Vagina (tissue), 2 donors: ENCODE measurements at regions not wholly inside any gene's neighbourhood (a gene's known extent, or its start where the extent isn't known, plus 50 kb on each side); places are given as distances from the start of the nearest gene placed in this dataset.
A peak's percentile ranks its signal among the peaks of the same experiment; 100 is the strongest.

ENCODE experiments used
- DNase-seq, 2 donors: peaks; one replicate each; pipeline ENCODE4 v3.0.0-alpha.2; 2017; ENCODE audit errors: extremely low spot score in 2 of 2
- H3K27ac ChIP-seq: fragments of 200-600 bp; sonication (generic); one replicate; pipeline ENCODE4 v1.5.1; 2019
- H3K27me3 ChIP-seq: fragments of 200-600 bp; sonication (generic); one replicate; pipeline ENCODE4 v1.5.1; 2019
- H3K36me3 ChIP-seq, 2 donors: fragments of 200-600 bp; sonication (generic); one replicate each; pipeline ENCODE4 v1.5.1; 2017 to 2019
- H3K4me1 ChIP-seq: fragments of 200-600 bp; sonication (generic); one replicate; pipeline ENCODE4 v1.5.1; 2019
- H3K4me3 ChIP-seq, 2 donors: fragments of 200-600 bp; sonication (generic); 1 replicate in 1 of 2; 2 replicates in 1 of 2; pipeline ENCODE4 v1.5.1; 2016 to 2019
- H3K9me3 ChIP-seq: fragments of 200-600 bp; sonication (generic); one replicate; pipeline ENCODE4 v1.5.1; 2019
- CTCF ChIP-seq, 3 experiments: fragments of 450-650 bp in 2 of 3; fragments of 200-600 bp in 1 of 3; sonication (generic) in 1 of 3; IDR thresholded peaks; one replicate each; pipeline ENCODE4 v1.5.1; 2017 to 2019; ENCODE audit warnings: antibody characterized with exemption in 3 of 3, mild to moderate bottlenecking in 2 of 3, moderate library complexity in 2 of 3
- POLR2A ChIP-seq, 2 donors: fragments of 450-650 bp; IDR thresholded peaks; one replicate each; pipeline ENCODE4 v1.6.1; 2017; ENCODE audit warnings: antibody characterized with exemption in 2 of 2, mild to moderate bottlenecking in 2 of 2, moderate library complexity in 2 of 2
- POLR2AphosphoS5 ChIP-seq, 2 donors: sonication (generic); formaldehyde crosslinking; IDR thresholded peaks; one replicate each; pipeline ENCODE4 v1.9.0; 2017; ENCODE audit warnings: antibody characterized with exemption in 2 of 2, mild to moderate bottlenecking in 2 of 2, low read depth in 1 of 2; ENCODE audit not compliant: insufficient read depth in 1 of 2
- intact Hi-C: fragments of 100-400 bp; cut with DNase I; formaldehyde crosslinking; loops from one replicate; pipeline ENCODE4 v1.15.1; 2023

DNA sequence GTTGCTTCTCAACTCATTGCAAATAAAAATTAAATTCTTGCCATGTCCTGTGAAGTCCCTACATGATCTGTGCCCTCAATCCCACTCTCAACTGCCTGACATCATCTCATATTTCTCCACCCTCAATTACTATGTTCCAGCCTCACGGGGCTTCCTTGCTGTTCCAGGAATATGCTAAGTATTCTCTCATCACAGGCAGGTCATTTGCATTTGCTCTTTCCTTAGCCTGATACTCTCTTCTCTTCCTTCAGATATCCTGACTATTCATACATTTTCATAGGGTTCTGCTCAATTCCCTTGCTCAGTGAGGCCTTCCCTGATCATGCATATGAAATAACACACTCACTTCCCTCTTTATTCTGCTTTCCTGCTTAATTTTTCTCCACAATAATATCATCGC is 135.1 kb upstream of the DAB2 start:
- no peak overlapping the region for H3K27ac ChIP-seq
- no peak overlapping the region for H3K4me3 ChIP-seq
- TF ChIP-seq CTCF (IDR thresholded peaks at IDR 0.05) (no peak), POLR2AphosphoS5 (IDR thresholded peaks at IDR 0.05; ENCODE audit: insufficient read depth in 1 of 2, low read depth in 1 of 2) (no peak), POLR2A (IDR thresholded peaks at IDR 0.05) (no peak)
- intact Hi-C loops = loop anchor here (10.0 kb wide), 1 partner anchor 345 kb away; the partner anchor contains the start of gene FYB1
- no peaks in the 10 kb centered on the region for H3K36me3 ChIP-seq
- DNase-seq = no peak
- H3K4me1 ChIP-seq = no peaks in the 10 kb centered on the region
- H3K9me3 ChIP-seq = no peaks in the 10 kb centered on the region
- no peaks in the 10 kb centered on the region for H3K27me3 ChIP-seq

GRCh38 chr5:39558541-39558940 is 133.8 kb upstream of the DAB2 start:
- Histone ChIP-seq H3K4me3 (no peak overlapping the region), H3K36me3 (no peaks in the 10 kb centered on the region), H3K27me3 (no peaks in the 10 kb centered on the region), H3K4me1 (no peaks in the 10 kb centered on the region), H3K9me3 (no peaks in the 10 kb centered on the region), H3K27ac (no peak overlapping the region)
- intact Hi-C loops = no loop called here
- TF ChIP-seq POLR2AphosphoS5 (IDR thresholded peaks at IDR 0.05; ENCODE audit: insufficient read depth in 1 of 2, low read depth in 1 of 2) (no peak), POLR2A (IDR thresholded peaks at IDR 0.05) (no peak), CTCF (IDR thresholded peaks at IDR 0.05) (no peak)
- no peak for DNase-seq

GRCh38 chr5:39555788-39556187 is 131.0 kb upstream of the DAB2 start:
- TF ChIP-seq CTCF (IDR thresholded peaks at IDR 0.05) (no peak), POLR2AphosphoS5 (IDR thresholded peaks at IDR 0.05; ENCODE audit: insufficient read depth in 1 of 2, low read depth in 1 of 2) (no peak), POLR2A (IDR thresholded peaks at IDR 0.05) (no peak)
- H3K9me3 ChIP-seq = no peaks in the 10 kb centered on the region
- intact Hi-C loops = no loop called here
- H3K27ac ChIP-seq = no peak overlapping the region
- no peak overlapping the region for H3K4me3 ChIP-seq
- no peaks in the 10 kb centered on the region for H3K27me3 ChIP-seq
- DNase-seq = no peak
- no peaks in the 10 kb centered on the region for H3K4me1 ChIP-seq
- H3K36me3 ChIP-seq = no peaks in the 10 kb centered on the region

DNA sequence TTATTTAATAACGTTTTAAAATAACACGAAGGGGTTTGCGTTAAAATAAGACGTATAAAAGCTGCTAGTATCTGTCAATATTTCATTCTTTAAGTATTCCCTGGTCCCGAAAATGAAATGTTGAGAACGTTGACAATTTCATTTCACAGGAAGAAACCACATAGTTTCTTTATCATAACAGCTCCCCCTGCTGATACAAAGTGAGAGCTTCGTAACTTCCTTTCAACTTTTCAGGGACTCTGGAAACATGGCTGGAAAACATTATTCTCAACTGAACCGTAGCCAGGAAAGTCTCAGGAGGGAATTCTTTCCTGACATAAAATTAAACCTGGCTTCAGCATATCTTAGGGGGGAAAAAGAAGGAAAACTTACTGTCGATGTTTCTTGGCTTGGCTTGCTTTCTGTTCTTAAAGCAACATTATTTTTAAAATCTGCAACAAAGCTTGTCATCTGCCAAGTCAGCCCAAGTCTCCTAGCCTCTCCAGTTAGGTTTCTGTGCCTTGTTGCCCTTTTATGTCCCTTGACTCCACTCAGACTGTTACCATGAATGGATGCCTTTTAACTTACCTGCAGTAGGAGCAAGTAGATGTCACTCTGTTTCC is 122.9 kb upstream of the DAB2 start:
- H3K27me3 ChIP-seq = no peaks in the 10 kb centered on the region
- no peaks in the 10 kb centered on the region for H3K9me3 ChIP-seq
- intact Hi-C loops = loop anchor here (5.0 kb wide), 1 partner anchor 170 kb away; no protein-coding TSS in a partner anchor
- DNase-seq = no peak
- no peaks in the 10 kb centered on the region for H3K36me3 ChIP-seq
- H3K4me3 ChIP-seq = no peak overlapping the region
- no peak overlapping the region for H3K27ac ChIP-seq
- H3K4me1 ChIP-seq = no peaks in the 10 kb centered on the region
- peak in 1 of 2 donors; percentile 68 for TF ChIP-seq POLR2AphosphoS5 (IDR thresholded peaks at IDR 0.05; ENCODE audit: insufficient read depth in 1 of 2, low read depth in 1 of 2)
- TF ChIP-seq POLR2A (IDR thresholded peaks at IDR 0.05) = no peak
- peak; percentile 54 to 75 (median 71) for TF ChIP-seq CTCF (IDR thresholded peaks at IDR 0.05)

DNA sequence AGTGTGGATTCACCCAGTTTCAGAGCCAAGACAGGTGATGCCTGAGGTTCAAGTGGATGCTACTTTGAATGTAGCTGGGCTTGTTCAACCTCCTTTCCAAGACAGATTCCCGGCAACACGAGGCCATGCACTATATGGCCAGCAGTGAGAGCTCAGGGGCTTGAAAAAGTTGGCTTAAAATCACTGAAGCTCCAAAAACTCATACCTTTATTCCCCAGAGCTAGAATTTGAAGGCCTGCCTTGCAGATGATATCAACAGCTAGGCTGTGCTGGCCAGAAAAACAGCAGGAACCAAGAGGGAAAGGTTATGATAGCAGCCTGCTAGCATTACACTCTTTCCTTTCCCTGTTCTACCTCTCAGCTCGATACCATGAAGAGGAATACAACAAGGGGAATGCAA is 120.2 kb upstream of the DAB2 start:
- no peaks in the 10 kb centered on the region for H3K9me3 ChIP-seq
- DNase-seq = no peak
- no peaks in the 10 kb centered on the region for H3K36me3 ChIP-seq
- no peak for TF ChIP-seq POLR2A (IDR thresholded peaks at IDR 0.05)
- no peak overlapping the region for H3K27ac ChIP-seq
- no peaks in the 10 kb centered on the region for H3K4me1 ChIP-seq
- no peaks in the 10 kb centered on the region for H3K27me3 ChIP-seq
- no peak overlapping the region for H3K4me3 ChIP-seq
- intact Hi-C loops = loop anchor here (5.0 kb wide), 1 partner anchor 168 kb away; no protein-coding TSS in a partner anchor
